ENCODE measurements at regions not wholly inside any gene's neighbourhood (a gene's known extent, or its start where the extent isn't known, plus 50 kb on each side); places are given as distances from the start of the nearest gene placed in this dataset.
A peak's percentile ranks its signal among the peaks of the same experiment; 100 is the strongest.

- no peak for ATAC-seq
- no peak for TF ChIP-seq CTCF (IDR thresholded peaks at IDR 0.05)
- Histone ChIP-seq H3K9me3 (no peaks in the 10 kb centered on the region), H3K36me3 (ENCODE audit: low read depth) (no peaks in the 10 kb centered on the region), H3K4me3 (no peak overlapping the region), H3K4me1 (ENCODE audit: low read depth) (no peaks in the 10 kb centered on the region)
- intact Hi-C loops (cut with DNase I, micrococcal nuclease): no loop called here
- DNase-seq: no peak
These were observed 75.4 kb downstream of the PERP start for GRCh38 chr6:138031850-138032249.

GRCh38 chr6:138032571-138032970 lies 74.6 kb downstream of the PERP start:
- H3K4me3 ChIP-seq: no peak overlapping the region
- DNase-seq (no peak), ATAC-seq (no peak)
- H3K4me1 ChIP-seq (ENCODE audit: low read depth): no peaks in the 10 kb centered on the region
- H3K36me3 ChIP-seq (ENCODE audit: low read depth): no peaks in the 10 kb centered on the region
- no peaks in the 10 kb centered on the region for H3K9me3 ChIP-seq
- TF ChIP-seq CTCF (IDR thresholded peaks at IDR 0.05): no peak
- intact Hi-C loops (cut with DNase I, micrococcal nuclease): no loop called here

- no peak for TF ChIP-seq CTCF (IDR thresholded peaks at IDR 0.05)
- intact Hi-C loops (cut with DNase I, micrococcal nuclease): no loop called here
- Histone ChIP-seq H3K36me3 (ENCODE audit: low read depth) (no peaks in the 10 kb centered on the region), H3K4me3 (no peak overlapping the region), H3K9me3 (no peaks in the 10 kb centered on the region), H3K4me1 (ENCODE audit: low read depth) (no peaks in the 10 kb centered on the region)
- DNase-seq (no peak), ATAC-seq (no peak)
These were observed 73.0 kb downstream of the PERP start for GRCh38 chr6:138034229-138034628.

DNA sequence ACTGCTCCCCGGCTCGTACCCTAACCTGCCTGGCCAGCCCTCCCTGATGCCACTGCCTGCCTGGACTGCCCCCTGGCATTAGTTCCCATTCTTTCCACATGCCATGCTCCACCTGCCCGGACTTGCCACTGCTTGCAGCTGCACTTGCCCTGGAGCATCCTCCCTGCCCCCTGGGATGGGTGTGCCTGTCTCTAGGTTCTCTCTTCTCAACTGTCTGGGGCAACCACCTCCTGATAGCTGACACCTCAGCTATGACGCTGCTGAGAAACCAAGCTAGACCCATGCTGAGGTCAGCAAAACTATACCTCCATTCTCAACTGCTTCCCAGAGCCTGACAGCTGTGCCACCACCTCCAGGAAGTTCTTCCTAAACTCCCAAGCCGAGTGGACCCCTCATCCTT lies 72.1 kb downstream of the PERP start:
- DNase-seq: no peak
- no peak overlapping the region for H3K4me3 ChIP-seq
- no peaks in the 10 kb centered on the region for H3K4me1 ChIP-seq (ENCODE audit: low read depth)
- H3K9me3 ChIP-seq: no peaks in the 10 kb centered on the region
- intact Hi-C loops (cut with DNase I, micrococcal nuclease): no loop called here
- no peak for TF ChIP-seq CTCF (IDR thresholded peaks at IDR 0.05)
- ATAC-seq: no peak
- no peaks in the 10 kb centered on the region for H3K36me3 ChIP-seq (ENCODE audit: low read depth)

DNA sequence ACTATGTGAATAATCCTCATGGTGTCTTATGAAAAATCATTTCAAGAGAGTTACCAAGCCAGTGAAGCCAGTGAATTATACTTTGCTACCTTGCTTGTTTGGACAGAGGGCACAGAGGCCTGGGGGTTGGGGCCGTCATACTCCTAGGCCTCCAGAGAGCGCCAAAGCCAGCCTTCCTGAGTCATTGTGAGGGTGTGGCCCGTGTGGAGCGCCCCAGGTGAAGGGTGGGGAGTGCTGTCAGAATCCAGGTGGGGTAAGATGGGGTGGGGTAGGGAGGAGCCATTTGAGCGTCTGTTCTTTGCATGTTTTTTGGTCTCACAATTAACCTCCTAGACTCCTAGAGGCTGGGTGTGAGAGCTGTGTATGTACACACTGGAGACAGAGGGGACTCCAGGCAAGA lies 71.1 kb downstream of the PERP start:
- no peaks in the 10 kb centered on the region for H3K9me3 ChIP-seq
- DNase-seq (peak; percentile 34 to 60 (median 54)), ATAC-seq (peak; percentile 95)
- no peaks in the 10 kb centered on the region for H3K4me1 ChIP-seq (ENCODE audit: low read depth)
- intact Hi-C loops (cut with DNase I, micrococcal nuclease): no loop called here
- H3K4me3 ChIP-seq: no peak overlapping the region
- TF ChIP-seq CTCF (IDR thresholded peaks at IDR 0.05): no peak
- no peaks in the 10 kb centered on the region for H3K36me3 ChIP-seq (ENCODE audit: low read depth)

DNA sequence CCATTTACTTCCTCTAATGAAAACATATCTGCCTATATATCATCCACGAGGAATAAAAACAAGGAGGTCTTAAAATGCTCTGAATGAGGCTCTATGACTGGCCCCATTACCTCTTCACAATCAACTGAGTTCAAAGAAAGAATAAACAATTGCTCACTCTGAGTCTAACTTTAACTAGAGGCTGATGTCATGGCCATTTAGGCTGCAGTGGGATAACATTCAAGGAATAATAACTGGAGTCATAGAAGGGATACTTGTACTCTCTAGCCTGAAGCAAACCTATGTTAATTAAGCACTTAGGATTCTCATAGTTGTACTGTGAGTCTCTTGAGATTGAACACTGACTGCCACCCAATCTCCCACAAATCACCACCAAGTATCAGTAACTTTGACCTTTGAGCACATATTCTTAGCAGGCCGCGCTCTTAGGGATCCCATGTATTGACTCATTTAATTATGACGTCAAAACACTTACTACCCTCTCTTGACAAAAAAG lies 70.2 kb downstream of the PERP start:
- Histone ChIP-seq H3K4me1 (ENCODE audit: low read depth) (no peaks in the 10 kb centered on the region), H3K36me3 (ENCODE audit: low read depth) (no peaks in the 10 kb centered on the region), H3K4me3 (no peak overlapping the region), H3K9me3 (no peaks in the 10 kb centered on the region)
- TF ChIP-seq CTCF (IDR thresholded peaks at IDR 0.05): no peak
- intact Hi-C loops (cut with DNase I, micrococcal nuclease): no loop called here
- no peak for DNase-seq
- no peak for ATAC-seq

Measured in mucosa of descending colon (tissue), 3 donors.